Endothelial cell (in vitro differentiated cells): ENCODE measurements at regions not wholly inside any gene's neighbourhood (a gene's known extent, or its start where the extent isn't known, plus 50 kb on each side); places are given as distances from the start of the nearest gene placed in this dataset.
"Not testable (repeated sequence)": the region's sequence is repeated elsewhere in the genome, so short reads cannot be mapped to it uniquely, and the experiment has no call there.

ENCODE experiments used
- DNase-seq: peaks from one replicate; pipeline ENCODE4 v3.0.0; 2021; ENCODE audit warnings: low spot score
- H3K27ac Mint-ChIP-seq: one replicate; pipeline ENCODE4 v1.8.0; 2021; ENCODE audit warnings: mixed read lengths, inconsistent platforms; ENCODE audit not compliant: unreplicated experiment
- H3K27me3 Mint-ChIP-seq: one replicate; pipeline ENCODE4 v1.8.0; 2021; ENCODE audit warnings: mild to moderate bottlenecking, moderate library complexity, mixed read lengths, inconsistent platforms; ENCODE audit not compliant: unreplicated experiment
- H3K36me3 Mint-ChIP-seq: one replicate; pipeline ENCODE4 v1.8.0; 2021; ENCODE audit warnings: mild to moderate bottlenecking, low read depth, mixed read lengths, inconsistent platforms; ENCODE audit not compliant: unreplicated experiment
- H3K4me1 Mint-ChIP-seq: one replicate; pipeline ENCODE4 v1.8.0; 2021; ENCODE audit warnings: mild to moderate bottlenecking, mixed read lengths, inconsistent platforms; ENCODE audit not compliant: unreplicated experiment
- H3K4me3 Mint-ChIP-seq: one replicate; pipeline ENCODE4 v1.8.0; 2021; ENCODE audit warnings: mild to moderate bottlenecking, mixed read lengths, inconsistent platforms; ENCODE audit not compliant: unreplicated experiment
- H3K9me3 Mint-ChIP-seq: one replicate; pipeline ENCODE4 v1.8.0; 2021; ENCODE audit warnings: mixed read lengths, inconsistent platforms; ENCODE audit not compliant: unreplicated experiment
- TF ChIP-seq, protein P1 (sequence below): fragments of 200-600 bp; sonication (generic); IDR thresholded peaks from one replicate; pipeline ENCODE4 v1.5.0; 2021; ENCODE audit warnings: antibody characterized with exemption; ENCODE audit not compliant: unreplicated experiment

- H3K4me1 Mint-ChIP-seq, result no peaks in the 10 kb centered on the region
- DNase-seq, result no peak
- H3K36me3 Mint-ChIP-seq, result no peaks in the 10 kb centered on the region
- no peak overlapping the region for H3K4me3 Mint-ChIP-seq
- TF ChIP-seq, protein P1, sequence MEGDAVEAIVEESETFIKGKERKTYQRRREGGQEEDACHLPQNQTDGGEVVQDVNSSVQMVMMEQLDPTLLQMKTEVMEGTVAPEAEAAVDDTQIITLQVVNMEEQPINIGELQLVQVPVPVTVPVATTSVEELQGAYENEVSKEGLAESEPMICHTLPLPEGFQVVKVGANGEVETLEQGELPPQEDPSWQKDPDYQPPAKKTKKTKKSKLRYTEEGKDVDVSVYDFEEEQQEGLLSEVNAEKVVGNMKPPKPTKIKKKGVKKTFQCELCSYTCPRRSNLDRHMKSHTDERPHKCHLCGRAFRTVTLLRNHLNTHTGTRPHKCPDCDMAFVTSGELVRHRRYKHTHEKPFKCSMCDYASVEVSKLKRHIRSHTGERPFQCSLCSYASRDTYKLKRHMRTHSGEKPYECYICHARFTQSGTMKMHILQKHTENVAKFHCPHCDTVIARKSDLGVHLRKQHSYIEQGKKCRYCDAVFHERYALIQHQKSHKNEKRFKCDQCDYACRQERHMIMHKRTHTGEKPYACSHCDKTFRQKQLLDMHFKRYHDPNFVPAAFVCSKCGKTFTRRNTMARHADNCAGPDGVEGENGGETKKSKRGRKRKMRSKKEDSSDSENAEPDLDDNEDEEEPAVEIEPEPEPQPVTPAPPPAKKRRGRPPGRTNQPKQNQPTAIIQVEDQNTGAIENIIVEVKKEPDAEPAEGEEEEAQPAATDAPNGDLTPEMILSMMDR, result no peak
- H3K27me3 Mint-ChIP-seq, result peaks cover 2% of the 10 kb centered on the region
- H3K9me3 Mint-ChIP-seq, result no peaks in the 10 kb centered on the region
- no peak overlapping the region for H3K27ac Mint-ChIP-seq
Observed at GRCh38 chr2:144982481-144982880, 462.6 kb upstream of the ZEB2 start.

GRCh38 chr2:144975881-144976280 is 456.0 kb upstream of the ZEB2 start:
- Mint-ChIP-seq H3K4me1 (no peaks in the 10 kb centered on the region), H3K9me3 (no peaks in the 10 kb centered on the region), H3K27ac (no peak overlapping the region), H3K36me3 (no peaks in the 10 kb centered on the region), H3K4me3 (no peak overlapping the region), H3K27me3 (peaks cover 2% of the 10 kb centered on the region)
- no peak for DNase-seq
- TF ChIP-seq, protein P1, result no peak

GRCh38 chr2:144972676-144973075 is 452.8 kb upstream of the ZEB2 start:
- Mint-ChIP-seq H3K4me3 (no peak overlapping the region), H3K9me3 (peaks cover 5% of the 10 kb centered on the region), H3K36me3 (peaks cover 6% of the 10 kb centered on the region), H3K4me1 (no peaks in the 10 kb centered on the region), H3K27ac (no peak overlapping the region), H3K27me3 (no peaks in the 10 kb centered on the region)
- TF ChIP-seq, protein P1, result no peak
- DNase-seq, result no peak

DNA sequence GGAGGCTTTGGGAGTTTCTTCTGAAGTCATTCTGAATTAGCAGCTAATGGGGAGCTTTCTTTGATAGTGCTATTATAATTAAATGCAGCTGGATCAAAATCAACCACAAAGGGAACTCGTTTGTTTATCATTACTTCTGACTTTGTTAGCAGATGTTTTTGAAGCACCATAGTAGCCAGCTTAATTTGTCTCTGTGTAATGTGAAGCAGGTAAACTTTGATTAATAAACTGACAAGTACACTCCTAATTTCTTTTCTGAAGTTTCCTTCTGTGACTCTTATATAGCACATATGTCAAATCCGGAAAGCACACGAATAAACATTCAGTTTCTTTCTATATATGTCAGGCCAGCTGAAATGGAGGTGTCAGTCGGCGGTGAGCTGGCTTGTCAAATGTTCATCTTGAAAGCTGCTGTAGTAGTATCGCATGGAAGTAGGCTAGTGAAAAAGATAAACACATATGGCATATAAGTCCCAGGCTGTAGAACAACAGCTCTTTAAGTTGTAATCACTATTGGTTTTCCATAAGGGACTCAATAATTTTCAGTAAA is 451.9 kb upstream of the ZEB2 start:
- H3K27ac Mint-ChIP-seq, result no peak overlapping the region
- peaks cover 5% of the 10 kb centered on the region for H3K9me3 Mint-ChIP-seq
- H3K4me3 Mint-ChIP-seq, result no peak overlapping the region
- H3K36me3 Mint-ChIP-seq, result peaks cover 6% of the 10 kb centered on the region
- no peak for DNase-seq
- no peaks in the 10 kb centered on the region for H3K4me1 Mint-ChIP-seq
- no peaks in the 10 kb centered on the region for H3K27me3 Mint-ChIP-seq
- TF ChIP-seq, protein P1, result no peak

DNA sequence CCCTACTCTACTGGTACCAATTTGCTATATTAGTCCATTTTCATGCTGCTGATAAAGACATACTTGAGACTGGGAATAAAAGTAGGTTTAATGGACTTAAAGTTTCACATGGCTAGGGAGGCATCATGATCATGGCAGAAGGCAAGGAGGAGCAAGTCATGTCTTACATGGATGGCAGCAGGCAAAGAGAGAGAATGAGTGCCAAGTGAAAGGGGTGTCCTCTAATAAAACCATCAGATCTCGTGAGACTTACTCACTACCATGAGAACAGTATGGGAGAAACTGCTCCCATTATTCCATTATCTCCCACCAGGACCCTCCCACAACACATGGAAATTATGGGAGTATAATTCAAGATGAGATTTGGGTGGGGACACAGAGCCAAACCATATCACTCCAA is 450.5 kb upstream of the ZEB2 start:
- H3K27me3 Mint-ChIP-seq, H3K4me3 Mint-ChIP-seq, H3K27ac Mint-ChIP-seq, H3K9me3 Mint-ChIP-seq, H3K4me1 Mint-ChIP-seq, H3K36me3 Mint-ChIP-seq, DNase-seq: not testable (repeated sequence)

DNA sequence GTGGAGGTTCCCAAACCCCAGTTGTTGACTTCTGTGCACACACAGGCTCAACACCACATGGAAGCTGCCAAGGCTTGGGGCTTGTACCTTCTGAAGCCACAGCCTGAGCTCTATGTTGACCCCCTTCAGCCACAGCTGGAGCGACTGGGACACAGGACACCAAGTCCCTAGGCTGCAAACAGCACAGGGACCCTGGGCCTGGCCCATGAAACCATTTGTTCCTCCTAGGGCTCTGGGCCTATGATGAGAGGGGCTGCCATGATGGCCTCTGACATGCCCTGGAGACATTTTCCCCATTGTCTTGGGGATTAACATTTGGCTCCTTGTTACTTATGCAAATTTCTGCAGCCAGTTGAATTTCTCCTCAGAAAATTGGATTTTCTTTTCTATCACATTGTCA is 449.6 kb upstream of the ZEB2 start:
- H3K27ac Mint-ChIP-seq, H3K4me1 Mint-ChIP-seq, H3K4me3 Mint-ChIP-seq, H3K27me3 Mint-ChIP-seq, DNase-seq: not testable (repeated sequence)
- peaks cover 11% of the 10 kb centered on the region for H3K36me3 Mint-ChIP-seq
- peaks cover 11% of the 10 kb centered on the region for H3K9me3 Mint-ChIP-seq
